GM18502 (cell line): ENCODE measurements at regions not wholly inside any gene's neighbourhood (a gene's known extent, or its start where the extent isn't known, plus 50 kb on each side); places are given as distances from the start of the nearest gene placed in this dataset.

ENCODE experiments used
- ATAC-seq: cut with Tn5 transposase; IDR thresholded peaks from one replicate; pipeline ENCODE4 v1.9.1; 2021; ENCODE audit warnings: mild to moderate bottlenecking; ENCODE audit not compliant: unreplicated experiment, poor library complexity

GRCh38 chr4:189763583-189763982 is 177.1 kb upstream of the FRG1 start:
- no peak for ATAC-seq

- no peak for ATAC-seq
Measured at GRCh38 chr4:189765301-189765700, 175.4 kb upstream of the FRG1 start.

GRCh38 chr4:189765736-189766135 is 174.9 kb upstream of the FRG1 start:
- ATAC-seq = no peak

- ATAC-seq = no peak
Measured at GRCh38 chr4:189767941-189768340, 172.7 kb upstream of the FRG1 start.

- no peak for ATAC-seq
Measured at GRCh38 chr4:189769131-189769530, 171.5 kb upstream of the FRG1 start.

GRCh38 chr4:189771696-189772361 is 168.8 kb upstream of the FRG1 start:
- ATAC-seq = no peak

GRCh38 chr4:189773909-189774308 is 166.8 kb upstream of the FRG1 start:
- ATAC-seq = no peak

- no peak for ATAC-seq
Measured at GRCh38 chr4:189779281-189779980, 161.2 kb upstream of the FRG1 start.

GRCh38 chr4:189780391-189780790 is 160.3 kb upstream of the FRG1 start:
- no peak for ATAC-seq

- ATAC-seq = no peak
Measured at GRCh38 chr4:189784651-189785050, 156.0 kb upstream of the FRG1 start.

GRCh38 chr4:189785257-189785656 is 155.4 kb upstream of the FRG1 start:
- no peak for ATAC-seq

GRCh38 chr4:189786447-189786846 is 154.2 kb upstream of the FRG1 start:
- no peak for ATAC-seq

GRCh38 chr4:189787216-189788031 is 153.2 kb upstream of the FRG1 start:
- no peak for ATAC-seq

- peak; percentile 87 for ATAC-seq
Measured at GRCh38 chr4:189792924-189793618, 147.6 kb upstream of the FRG1 start.

GRCh38 chr4:189800545-189801088 is 140.1 kb upstream of the FRG1 start:
- ATAC-seq = no peak

- ATAC-seq = no peak
Measured at GRCh38 chr4:189802884-189803283, 137.8 kb upstream of the FRG1 start.

GRCh38 chr4:189804894-189805293 is 135.8 kb upstream of the FRG1 start:
- ATAC-seq = no peak

- no peak for ATAC-seq
Measured at GRCh38 chr4:189806506-189806905, 134.2 kb upstream of the FRG1 start.

GRCh38 chr4:189807031-189807430 is 133.6 kb upstream of the FRG1 start:
- ATAC-seq = no peak

- ATAC-seq = no peak
Measured at GRCh38 chr4:189809241-189809735, 131.4 kb upstream of the FRG1 start.
